Spleen (tissue), 7 donors: ENCODE measurements at regions not wholly inside any gene's neighbourhood (a gene's known extent, or its start where the extent isn't known, plus 50 kb on each side); places are given as distances from the start of the nearest gene placed in this dataset.

Source experiments
- CTCF ChIP-seq, 11 experiments: fragments of 200-600 bp in 7 of 11; fragments of 450-650 bp in 4 of 11; sonication (generic) in 4 of 11; IDR thresholded peaks in 8 of 11; conservative IDR thresholded peaks in 3 of 11; 1 replicate in 7 of 11; 2 replicates in 4 of 11; pipeline versions ENCODE4 v1.4.0 to v1.8.0; 2016 to 2021; ENCODE audit warnings: antibody characterized with exemption in 11 of 11, inconsistent platforms in 4 of 11, mild to moderate bottlenecking in 1 of 11
- POLR2A ChIP-seq, 3 donors: fragments of 450-650 bp; IDR thresholded peaks; one replicate each; pipeline ENCODE4 v1.5.1; 2017; ENCODE audit warnings: antibody characterized with exemption in 3 of 3, mild to moderate bottlenecking in 1 of 3
- POLR2AphosphoS5 ChIP-seq, 3 donors: sonication (generic); formaldehyde crosslinking; IDR thresholded peaks; one replicate each; pipeline ENCODE4 v1.5.1; 2017; ENCODE audit warnings: antibody characterized with exemption in 3 of 3
- donor health status: DM: no; HTN: no; CAD: no; lungs with moderate emphysema.
- donor health status: DM: no; HTN: no; CAD: no.
- donor health status: DM: no; HTN: no; CAD: no.

- TF ChIP-seq CTCF (IDR thresholded peaks at IDR 0.05 in 8 of 11, conservative IDR thresholded peaks at IDR 0.05 in 3 of 11), result no peak
- no peak for TF ChIP-seq POLR2AphosphoS5 (IDR thresholded peaks at IDR 0.05)
- no peak for TF ChIP-seq POLR2A (IDR thresholded peaks at IDR 0.05)
Measured at GRCh38 chr2:203623096-203623495, 83.3 kb upstream of the CD28 start.
